Tibial nerve (tissue), 4 donors: ENCODE measurements at regions not wholly inside any gene's neighbourhood (a gene's known extent, or its start where the extent isn't known, plus 50 kb on each side); places are given as distances from the start of the nearest gene placed in this dataset.
"Not testable (repeated sequence)": the region's sequence is repeated elsewhere in the genome, so short reads cannot be mapped to it uniquely, and the experiment has no call there.

Experiments used
- EP300 ChIP-seq, 2 donors: sonication (generic); formaldehyde crosslinking; IDR thresholded peaks; one replicate each; pipeline ENCODE4 v1.6.1; 2017; ENCODE audit warnings: antibody characterized with exemption in 2 of 2, mild to moderate bottlenecking in 1 of 2
- POLR2A ChIP-seq, 2 donors: fragments of 450-650 bp; IDR thresholded peaks; one replicate each; pipeline ENCODE4 v1.6.1; 2017; ENCODE audit warnings: antibody characterized with exemption in 2 of 2, mild to moderate bottlenecking in 2 of 2, moderate library complexity in 2 of 2
- TF ChIP-seq, protein P1 (sequence below), 5 experiments: fragments of 200-600 bp in 3 of 5; fragments of 450-650 bp in 2 of 5; sonication (generic) in 3 of 5; IDR thresholded peaks; one replicate each; pipeline ENCODE4 v1.5.1; 2016 to 2019; ENCODE audit warnings: antibody characterized with exemption in 5 of 5, mild to moderate bottlenecking in 3 of 5, moderate library complexity in 2 of 5

DNA sequence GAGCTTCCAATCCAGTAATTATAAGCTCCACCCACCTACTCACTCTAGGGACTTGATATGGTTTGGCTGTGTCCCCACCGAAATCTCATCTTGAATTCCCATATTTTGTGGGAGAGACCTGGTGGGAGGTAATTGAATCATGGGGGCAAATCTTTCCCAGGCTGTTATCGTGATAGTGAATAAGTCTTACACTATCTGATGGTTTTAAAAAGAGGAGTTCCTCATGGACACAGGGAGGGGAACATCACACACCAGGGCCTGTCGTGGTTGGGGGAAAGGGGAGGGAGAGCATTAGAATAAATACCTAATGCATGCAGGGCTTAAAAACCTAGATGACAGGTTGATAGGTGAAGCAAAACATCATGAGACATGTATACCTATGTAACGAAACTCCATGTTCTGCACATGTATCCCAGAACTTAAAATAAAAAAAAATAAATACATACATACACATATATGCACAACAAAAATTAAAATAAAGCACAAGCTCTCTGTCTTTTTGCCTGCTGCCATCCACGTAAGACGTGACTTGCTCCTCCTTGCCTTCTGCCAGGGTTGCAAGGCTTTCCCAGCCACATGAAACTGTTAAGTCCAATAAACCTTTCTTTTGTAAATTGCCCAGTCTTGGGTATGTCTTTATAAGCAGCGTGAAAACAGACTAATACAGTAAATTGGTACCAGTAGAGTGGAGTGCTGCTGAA lies 102.8 kb downstream of the SPATA31A6 start:
- TF ChIP-seq, protein P1, sequence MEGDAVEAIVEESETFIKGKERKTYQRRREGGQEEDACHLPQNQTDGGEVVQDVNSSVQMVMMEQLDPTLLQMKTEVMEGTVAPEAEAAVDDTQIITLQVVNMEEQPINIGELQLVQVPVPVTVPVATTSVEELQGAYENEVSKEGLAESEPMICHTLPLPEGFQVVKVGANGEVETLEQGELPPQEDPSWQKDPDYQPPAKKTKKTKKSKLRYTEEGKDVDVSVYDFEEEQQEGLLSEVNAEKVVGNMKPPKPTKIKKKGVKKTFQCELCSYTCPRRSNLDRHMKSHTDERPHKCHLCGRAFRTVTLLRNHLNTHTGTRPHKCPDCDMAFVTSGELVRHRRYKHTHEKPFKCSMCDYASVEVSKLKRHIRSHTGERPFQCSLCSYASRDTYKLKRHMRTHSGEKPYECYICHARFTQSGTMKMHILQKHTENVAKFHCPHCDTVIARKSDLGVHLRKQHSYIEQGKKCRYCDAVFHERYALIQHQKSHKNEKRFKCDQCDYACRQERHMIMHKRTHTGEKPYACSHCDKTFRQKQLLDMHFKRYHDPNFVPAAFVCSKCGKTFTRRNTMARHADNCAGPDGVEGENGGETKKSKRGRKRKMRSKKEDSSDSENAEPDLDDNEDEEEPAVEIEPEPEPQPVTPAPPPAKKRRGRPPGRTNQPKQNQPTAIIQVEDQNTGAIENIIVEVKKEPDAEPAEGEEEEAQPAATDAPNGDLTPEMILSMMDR (IDR thresholded peaks at IDR 0.05) = not testable (repeated sequence)
- not testable (repeated sequence) for TF ChIP-seq EP300, POLR2A (IDR thresholded peaks at IDR 0.05)
